ENCODE measurements at regions not wholly inside any gene's neighbourhood (a gene's known extent, or its start where the extent isn't known, plus 50 kb on each side); places are given as distances from the start of the nearest gene placed in this dataset.

DNA sequence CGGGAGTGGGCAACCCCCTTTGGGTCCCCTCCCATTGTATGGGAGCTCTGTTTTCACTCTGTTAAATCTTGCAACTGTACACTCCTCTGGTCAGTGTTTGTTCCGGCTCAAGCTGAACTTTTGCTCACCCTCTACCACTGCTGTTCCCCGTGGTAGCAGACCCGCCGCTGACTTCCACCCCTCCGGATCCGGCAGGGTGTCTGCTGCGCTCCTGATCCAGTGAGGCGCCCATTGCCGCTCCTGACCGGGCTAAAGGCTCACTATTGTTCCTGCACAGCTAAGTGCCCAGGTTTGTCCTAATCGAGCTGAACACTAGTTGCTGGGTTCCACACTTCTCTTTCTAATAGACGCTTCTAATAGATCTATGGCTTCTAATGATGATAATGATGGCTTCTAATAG lies 488.6 kb downstream of the MRPL39 start:
- H3K4me2 ChIP-seq (replicated peaks; ENCODE audit: low read depth, low read length, poor library complexity, severe bottlenecking): no peak overlapping the region
- ChIA-PET CTCF (interaction anchor here (1.4 kb wide), 1 partner anchor 165 kb away, joined by 3 read pairs; no protein-coding TSS in a partner anchor), POLR2A (no interaction called here)
- H3K27ac Mint-ChIP-seq: no peak overlapping the region
- TF ChIP-seq EZH2 (IDR thresholded peaks at IDR 0.05; ENCODE audit: borderline replicate concordance, insufficient read depth, low read depth, low read length, poor library complexity, severe bottlenecking) (no peak), CTCF (IDR thresholded peaks at IDR 0.05) (no peak)
- peaks cover 6% of the 10 kb centered on the region for H3K4me1 Mint-ChIP-seq
- no peaks in the 10 kb centered on the region for H3K79me2 ChIP-seq (ENCODE audit: control insufficient read depth, insufficient read depth, low read length)
- no peak overlapping the region for H3K27ac ChIP-seq (ENCODE audit: low read length in 2 of 2)
- 97% methylated on average over 11 of the region's 13 CpGs for WGBS (ENCODE audit: insufficient coverage)
- no peaks in the 10 kb centered on the region for H3K27me3 Mint-ChIP-seq
- H3K4me1 ChIP-seq (ENCODE audit: control insufficient read depth in 2 of 2, insufficient read depth in 2 of 2, low read length in 2 of 2): no peaks in the 10 kb centered on the region
- no peak overlapping the region for H2AFZ ChIP-seq (ENCODE audit: insufficient read depth, low read depth, low read length, poor library complexity, severe bottlenecking)
- H3K36me3 ChIP-seq (replicated peaks in 1 of 2; ENCODE audit: control extremely low read depth in 1 of 2, control insufficient read depth in 1 of 2, extremely low read depth in 1 of 2, insufficient read depth in 2 of 2, low read length in 1 of 2): no peaks in the 10 kb centered on the region
- H3K9me3 ChIP-seq (ENCODE audit: control extremely low read depth in 1 of 3, control insufficient read depth in 2 of 3, insufficient read depth in 1 of 3, low read length in 2 of 3): no peaks in the 10 kb centered on the region
- no peaks in the 10 kb centered on the region for H4K20me1 ChIP-seq (ENCODE audit: control insufficient read depth, insufficient read depth, low read length, poor library complexity, severe bottlenecking)
- ATAC-seq (ENCODE audit: low read depth) (no peak), DNase-seq (no peak)
- H3K27me3 ChIP-seq (replicated peaks in 1 of 4; ENCODE audit: control extremely low read depth in 1 of 4, control insufficient read depth in 3 of 4, insufficient read depth in 4 of 4, low read length in 3 of 4): no peaks in the 10 kb centered on the region
- no peak overlapping the region for H3K9ac ChIP-seq (ENCODE audit: low read length)
- no peak overlapping the region for H3K4me3 Mint-ChIP-seq
- no peaks in the 10 kb centered on the region for H3K9me3 Mint-ChIP-seq (ENCODE audit: insufficient read depth)
- H3K4me3 ChIP-seq (ENCODE audit: control extremely low read depth in 1 of 5, extremely low read depth in 1 of 5, insufficient read depth in 1 of 5, low read depth in 2 of 5, low read length in 4 of 5): no peak overlapping the region
- intact Hi-C loops (cut with micrococcal nuclease): no loop called here

- CTCF ChIA-PET: no interaction called here
- no peaks in the 10 kb centered on the region for H4K20me1 ChIP-seq (ENCODE audit: control insufficient read depth, insufficient read depth, low read length, poor library complexity, severe bottlenecking)
- ATAC-seq (ENCODE audit: low read depth): no peak
- no peaks in the 10 kb centered on the region for H3K27me3 ChIP-seq (replicated peaks in 1 of 4; ENCODE audit: control extremely low read depth in 1 of 4, control insufficient read depth in 3 of 4, insufficient read depth in 4 of 4, low read length in 3 of 4)
- no peak overlapping the region for H3K27ac ChIP-seq (ENCODE audit: low read length in 2 of 2)
- no CpG with 5 or more reads among the region's 1 CpG for WGBS (ENCODE audit: insufficient coverage)
- no peaks in the 10 kb centered on the region for H3K4me1 ChIP-seq (ENCODE audit: control insufficient read depth in 2 of 2, insufficient read depth in 2 of 2, low read length in 2 of 2)
- peaks cover 0 to 1% (median 0%) of the 10 kb centered on the region in 3 donors for H3K9me3 ChIP-seq (ENCODE audit: control extremely low read depth in 1 of 3, control insufficient read depth in 2 of 3, insufficient read depth in 1 of 3, low read length in 2 of 3)
- H3K36me3 ChIP-seq (replicated peaks in 1 of 2; ENCODE audit: control extremely low read depth in 1 of 2, control insufficient read depth in 1 of 2, extremely low read depth in 1 of 2, insufficient read depth in 2 of 2, low read length in 1 of 2): no peaks in the 10 kb centered on the region
- Mint-ChIP-seq H3K27ac (no peak overlapping the region), H3K4me1 (peaks cover 7% of the 10 kb centered on the region), H3K27me3 (no peaks in the 10 kb centered on the region), H3K4me3 (no peak overlapping the region), H3K9me3 (ENCODE audit: insufficient read depth) (no peaks in the 10 kb centered on the region)
- no peak for DNase-seq
- H3K4me2 ChIP-seq (replicated peaks; ENCODE audit: low read depth, low read length, poor library complexity, severe bottlenecking): no peak overlapping the region
- no peak overlapping the region for H3K9ac ChIP-seq (ENCODE audit: low read length)
- no peak overlapping the region for H3K4me3 ChIP-seq (ENCODE audit: control extremely low read depth in 1 of 5, extremely low read depth in 1 of 5, insufficient read depth in 1 of 5, low read depth in 2 of 5, low read length in 4 of 5)
- TF ChIP-seq CTCF (IDR thresholded peaks at IDR 0.05): no peak
- no peak for TF ChIP-seq EZH2 (IDR thresholded peaks at IDR 0.05; ENCODE audit: borderline replicate concordance, insufficient read depth, low read depth, low read length, poor library complexity, severe bottlenecking)
- intact Hi-C loops (cut with micrococcal nuclease): no loop called here
- POLR2A ChIA-PET: no interaction called here
- no peaks in the 10 kb centered on the region for H3K79me2 ChIP-seq (ENCODE audit: control insufficient read depth, insufficient read depth, low read length)
- H2AFZ ChIP-seq (ENCODE audit: insufficient read depth, low read depth, low read length, poor library complexity, severe bottlenecking): no peak overlapping the region
Measured at GRCh38 chr21:25115021-25115420, 492.3 kb downstream of the MRPL39 start.

Data from B cell (primary cell).